ENCODE measurements at regions not wholly inside any gene's neighbourhood (a gene's known extent, or its start where the extent isn't known, plus 50 kb on each side); places are given as distances from the start of the nearest gene placed in this dataset.

GRCh38 chr3:159534496-159534895, 454.1 kb upstream of the IL12A start:
- TF ChIP-seq POLR2A (IDR thresholded peaks at IDR 0.05; ENCODE audit: low read length) (no peak), GATA1 (IDR thresholded peaks at IDR 0.05; ENCODE audit: low read depth, low read length) (no peak)

All from erythroblast (primary cell).